ENCODE measurements at regions not wholly inside any gene's neighbourhood (a gene's known extent, or its start where the extent isn't known, plus 50 kb on each side); places are given as distances from the start of the nearest gene placed in this dataset.

- H3K27ac ChIP-seq, result no peak overlapping the region
- no peak for DNase-seq
- H3K4me3 ChIP-seq (ENCODE audit: low read depth, low read length), result no peak overlapping the region
- H3K27me3 ChIP-seq (ENCODE audit: insufficient read depth, low read depth, severe bottlenecking), result no peaks in the 10 kb centered on the region
- TF ChIP-seq CTCF (IDR thresholded peaks at IDR 0.05; ENCODE audit: low read depth, low read length), result no peak
- no peaks in the 10 kb centered on the region for H3K36me3 ChIP-seq
- H3K9me3 ChIP-seq (ENCODE audit: severe bottlenecking), result no peaks in the 10 kb centered on the region
Observed at GRCh38 chr2:41707790-41708451, 339.9 kb upstream of the PKDCC start.

- Histone ChIP-seq H3K4me3 (ENCODE audit: low read depth, low read length) (no peak overlapping the region), H3K36me3 (no peaks in the 10 kb centered on the region), H3K9me3 (ENCODE audit: severe bottlenecking) (no peaks in the 10 kb centered on the region), H3K27me3 (ENCODE audit: insufficient read depth, low read depth, severe bottlenecking) (no peaks in the 10 kb centered on the region), H3K27ac (no peak overlapping the region)
- DNase-seq, result no peak
- TF ChIP-seq CTCF (IDR thresholded peaks at IDR 0.05; ENCODE audit: low read depth, low read length), result no peak
Observed at GRCh38 chr2:41709702-41710599, 337.9 kb upstream of the PKDCC start.

- no peaks in the 10 kb centered on the region for H3K27me3 ChIP-seq (ENCODE audit: insufficient read depth, low read depth, severe bottlenecking)
- no peak overlapping the region for H3K27ac ChIP-seq
- TF ChIP-seq CTCF (IDR thresholded peaks at IDR 0.05; ENCODE audit: low read depth, low read length), result no peak
- no peaks in the 10 kb centered on the region for H3K9me3 ChIP-seq (ENCODE audit: severe bottlenecking)
- H3K4me3 ChIP-seq (ENCODE audit: low read depth, low read length), result no peak overlapping the region
- no peaks in the 10 kb centered on the region for H3K36me3 ChIP-seq
- no peak for DNase-seq
Observed at GRCh38 chr2:41710944-41711343, 336.9 kb upstream of the PKDCC start.

- no peak overlapping the region for H3K4me3 ChIP-seq (ENCODE audit: low read depth, low read length)
Observed at GRCh38 chr2:41711736-41712135, 336.1 kb upstream of the PKDCC start.

GRCh38 chr2:41716497-41716896, 331.3 kb upstream of the PKDCC start:
- Histone ChIP-seq H3K9me3 (ENCODE audit: severe bottlenecking) (no peaks in the 10 kb centered on the region), H3K36me3 (no peaks in the 10 kb centered on the region), H3K27me3 (ENCODE audit: insufficient read depth, low read depth, severe bottlenecking) (no peaks in the 10 kb centered on the region), H3K27ac (no peak overlapping the region), H3K4me3 (ENCODE audit: low read depth, low read length) (no peak overlapping the region)
- TF ChIP-seq CTCF (IDR thresholded peaks at IDR 0.05; ENCODE audit: low read depth, low read length), result no peak
- DNase-seq, result no peak

More at GRCh38 chr2:41711736-41712135, 336.1 kb upstream of the PKDCC start:
- no peak for DNase-seq
- Histone ChIP-seq H3K36me3 (no peaks in the 10 kb centered on the region), H3K27ac (no peak overlapping the region), H3K27me3 (ENCODE audit: insufficient read depth, low read depth, severe bottlenecking) (no peaks in the 10 kb centered on the region), H3K9me3 (ENCODE audit: severe bottlenecking) (no peaks in the 10 kb centered on the region)
- no peak for TF ChIP-seq CTCF (IDR thresholded peaks at IDR 0.05; ENCODE audit: low read depth, low read length)
